Fibroblast of skin of right biceps (primary cell): ENCODE measurements at regions not wholly inside any gene's neighbourhood (a gene's known extent, or its start where the extent isn't known, plus 50 kb on each side); places are given as distances from the start of the nearest gene placed in this dataset.
A peak's percentile ranks its signal among the peaks of the same experiment; 100 is the strongest.
"Not testable (repeated sequence)": the region's sequence is repeated elsewhere in the genome, so short reads cannot be mapped to it uniquely, and the experiment has no call there.

Experiments used
- DNase-seq: peaks from one replicate; pipeline ENCODE4 v3.0.0-alpha.2; 2013

DNA sequence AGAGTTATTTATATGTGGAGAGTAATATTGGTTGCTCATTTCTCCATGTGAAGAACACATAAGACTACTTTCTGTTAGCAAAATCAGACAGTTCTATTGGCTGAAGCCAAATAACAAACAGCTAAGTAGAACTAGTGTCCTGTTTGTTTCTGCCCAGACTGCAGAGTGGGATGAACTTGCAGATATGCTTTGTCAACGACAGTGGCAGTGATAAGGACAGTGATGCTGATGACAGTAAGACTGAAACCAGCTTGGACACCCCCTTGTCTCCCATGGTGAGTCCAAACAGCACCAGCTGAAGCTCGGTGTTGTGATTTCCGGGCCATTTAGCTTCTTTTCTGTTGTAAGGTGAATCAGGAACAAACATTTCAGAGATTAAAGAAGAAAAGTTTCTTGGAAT, 102.6 kb upstream of the IL12A start:
- DNase-seq = no peak

DNA sequence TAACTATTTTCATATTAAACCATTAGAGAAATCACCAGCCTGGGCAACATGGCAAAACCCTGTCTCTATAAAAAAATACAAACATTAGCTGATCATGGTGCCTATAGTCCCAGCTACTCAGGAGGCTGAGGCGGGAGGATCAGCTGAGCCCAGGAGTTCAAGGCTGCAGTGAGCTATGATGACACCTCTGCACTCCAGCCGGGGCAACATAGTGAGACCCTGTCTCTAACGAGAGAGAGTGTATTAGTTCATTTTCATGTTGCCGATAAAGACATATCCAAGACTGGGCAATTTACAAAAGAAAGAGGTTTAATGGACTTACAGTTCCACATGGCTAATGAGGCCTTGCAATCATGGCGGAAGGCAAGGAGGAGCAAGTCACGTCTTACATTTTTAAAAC, 102.1 kb upstream of the IL12A start:
- not testable (repeated sequence) for DNase-seq

GRCh38 chr3:159887168-159887567, 101.5 kb upstream of the IL12A start:
- no peak for DNase-seq

- DNase-seq = peak; percentile 36
Measured at GRCh38 chr3:159887911-159888310, 100.7 kb upstream of the IL12A start.

DNA sequence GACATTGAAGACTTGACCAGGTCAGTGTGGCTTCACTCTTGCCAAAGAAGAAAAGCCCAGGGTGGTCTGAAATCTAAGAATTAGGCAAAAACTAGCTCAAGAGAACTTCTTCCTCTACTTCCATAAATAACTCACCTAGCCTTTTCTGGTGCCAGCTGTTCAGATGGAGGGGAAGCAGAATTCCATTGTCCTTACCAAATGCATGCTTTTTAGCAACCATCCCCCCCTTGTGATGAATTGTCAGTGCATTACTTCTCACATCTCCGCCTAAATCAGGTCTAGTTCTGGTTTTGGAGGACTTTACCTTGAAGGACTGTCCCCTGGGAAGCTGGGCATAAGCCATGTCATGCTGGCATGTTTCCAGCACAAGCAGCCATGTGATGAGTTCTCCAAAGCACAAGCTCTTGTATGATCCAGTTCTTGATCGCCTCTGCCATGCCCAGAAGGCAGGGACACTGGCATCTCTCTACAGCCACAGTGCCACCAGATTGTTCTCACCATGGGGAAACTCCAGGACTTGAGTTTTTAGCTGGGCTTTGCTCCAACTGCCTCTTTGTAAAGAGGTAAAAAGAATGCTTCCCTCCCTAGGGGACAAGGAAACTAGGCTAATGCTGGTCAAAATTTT, 96.4 kb upstream of the IL12A start:
- DNase-seq = peak; percentile 30

DNA sequence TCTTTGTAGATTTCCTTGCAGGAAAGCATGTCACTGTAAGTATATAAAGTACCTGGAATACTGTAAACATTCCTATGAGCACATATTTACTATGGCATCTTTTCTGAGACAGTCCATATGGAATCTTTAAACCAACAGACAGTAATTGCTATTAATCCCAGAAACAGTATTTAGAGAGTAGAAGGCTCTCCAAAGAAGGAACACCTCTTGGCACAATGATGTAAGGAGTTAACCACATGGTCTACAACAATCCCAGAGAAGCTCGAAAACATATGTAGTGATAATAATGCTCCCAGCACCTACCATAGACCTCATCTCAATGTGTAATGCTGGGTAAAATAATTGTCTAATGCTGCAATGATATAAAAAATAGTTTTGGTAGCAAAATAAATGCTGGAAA, 95.8 kb upstream of the IL12A start:
- DNase-seq = no peak

DNA sequence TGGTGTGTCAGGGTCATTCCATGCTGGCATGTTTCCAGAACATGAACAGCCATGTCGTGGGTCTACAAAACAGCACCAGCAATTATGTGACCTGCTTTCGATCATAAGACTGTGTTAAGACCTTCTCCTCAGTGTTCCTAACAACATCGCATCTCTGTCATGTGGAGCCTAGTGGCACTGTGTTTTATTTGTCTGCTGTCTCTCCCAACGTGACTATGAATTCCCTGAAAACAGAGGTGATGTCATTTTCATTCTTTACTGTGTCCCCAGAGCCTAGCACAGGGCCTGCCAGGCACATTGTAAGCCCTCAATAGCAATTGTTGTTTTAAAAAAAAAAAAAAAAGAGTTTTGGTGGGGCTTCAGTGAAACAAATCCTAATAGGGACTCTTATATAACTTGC, 94.2 kb upstream of the IL12A start:
- no peak for DNase-seq

- no peak for DNase-seq
Measured at GRCh38 chr3:159895430-159895829, 93.2 kb upstream of the IL12A start.

DNA sequence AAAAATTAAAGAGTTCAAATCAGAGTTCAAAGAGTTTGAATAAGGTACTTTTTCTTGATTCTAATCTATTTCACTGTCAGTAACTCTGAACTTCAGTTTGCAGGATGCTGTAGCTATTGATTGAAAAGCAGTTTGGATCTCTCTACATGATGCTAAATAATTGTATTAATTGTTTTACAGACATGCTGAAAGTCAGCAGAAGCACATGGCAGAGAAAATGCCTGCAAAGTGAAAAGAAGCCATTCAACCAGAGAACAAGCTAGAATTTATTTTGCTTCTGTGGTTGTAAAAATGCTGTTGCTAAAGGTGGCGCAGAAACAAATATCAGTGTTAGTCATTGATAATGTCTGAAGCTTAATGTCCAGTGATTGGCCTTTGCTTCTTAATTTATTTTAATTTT, 92.1 kb upstream of the IL12A start:
- no peak for DNase-seq

DNA sequence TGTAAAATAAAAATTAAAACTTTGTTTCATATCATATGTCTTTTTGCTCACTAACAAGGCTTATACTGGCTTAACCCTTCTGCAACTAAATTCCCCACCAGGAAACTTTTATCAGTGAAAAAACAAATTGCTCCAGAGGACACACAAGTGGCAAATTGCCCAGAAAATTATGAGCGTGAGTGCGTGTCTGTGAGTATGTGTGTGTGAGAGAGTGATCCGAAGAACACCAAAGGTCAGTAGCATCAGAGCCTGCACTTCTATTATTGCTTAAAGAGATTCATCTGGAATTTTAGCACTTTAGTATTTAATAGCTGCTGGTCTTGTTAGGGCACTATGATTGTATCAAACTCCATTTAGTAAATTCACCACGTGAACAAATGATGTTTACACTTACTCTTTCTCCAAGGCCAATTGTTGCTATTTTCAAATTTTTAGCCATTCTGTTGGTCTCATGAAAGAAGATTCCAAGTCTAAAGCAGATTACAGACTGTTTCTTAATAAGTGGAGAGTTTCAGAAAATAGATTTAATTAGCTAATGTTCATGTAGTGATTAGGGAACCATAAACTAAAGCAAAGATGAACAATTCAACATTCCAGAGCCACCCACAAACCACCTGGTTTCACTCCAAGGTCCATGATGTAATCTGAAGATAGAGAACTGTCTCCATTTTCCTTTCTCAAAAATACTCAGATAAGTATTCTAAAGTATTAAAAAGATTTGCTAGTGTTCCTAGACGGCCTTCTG, 91.1 kb upstream of the IL12A start:
- DNase-seq = peak; percentile 61

DNA sequence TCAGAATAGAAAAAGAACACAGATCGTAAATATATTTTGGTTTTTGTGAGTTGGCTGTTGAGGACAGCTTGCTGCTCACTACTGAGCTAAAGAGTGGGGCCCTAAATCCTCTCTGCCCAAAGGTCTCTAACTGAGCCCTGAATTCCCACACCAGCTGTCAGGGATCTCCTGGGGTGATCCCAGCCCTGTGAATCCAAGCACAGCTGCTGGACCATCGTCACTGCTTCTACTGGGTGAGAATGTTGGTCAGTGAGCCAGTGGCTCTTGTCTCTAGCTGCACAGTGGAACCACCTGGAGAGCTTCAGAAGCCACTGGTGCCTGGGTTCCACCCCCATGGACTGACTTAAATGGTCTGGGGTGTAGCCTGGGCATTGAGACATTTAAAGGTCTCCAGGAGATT, 90.5 kb upstream of the IL12A start:
- DNase-seq = no peak

- no peak for DNase-seq
Measured at GRCh38 chr3:159899166-159899565, 89.5 kb upstream of the IL12A start.

DNA sequence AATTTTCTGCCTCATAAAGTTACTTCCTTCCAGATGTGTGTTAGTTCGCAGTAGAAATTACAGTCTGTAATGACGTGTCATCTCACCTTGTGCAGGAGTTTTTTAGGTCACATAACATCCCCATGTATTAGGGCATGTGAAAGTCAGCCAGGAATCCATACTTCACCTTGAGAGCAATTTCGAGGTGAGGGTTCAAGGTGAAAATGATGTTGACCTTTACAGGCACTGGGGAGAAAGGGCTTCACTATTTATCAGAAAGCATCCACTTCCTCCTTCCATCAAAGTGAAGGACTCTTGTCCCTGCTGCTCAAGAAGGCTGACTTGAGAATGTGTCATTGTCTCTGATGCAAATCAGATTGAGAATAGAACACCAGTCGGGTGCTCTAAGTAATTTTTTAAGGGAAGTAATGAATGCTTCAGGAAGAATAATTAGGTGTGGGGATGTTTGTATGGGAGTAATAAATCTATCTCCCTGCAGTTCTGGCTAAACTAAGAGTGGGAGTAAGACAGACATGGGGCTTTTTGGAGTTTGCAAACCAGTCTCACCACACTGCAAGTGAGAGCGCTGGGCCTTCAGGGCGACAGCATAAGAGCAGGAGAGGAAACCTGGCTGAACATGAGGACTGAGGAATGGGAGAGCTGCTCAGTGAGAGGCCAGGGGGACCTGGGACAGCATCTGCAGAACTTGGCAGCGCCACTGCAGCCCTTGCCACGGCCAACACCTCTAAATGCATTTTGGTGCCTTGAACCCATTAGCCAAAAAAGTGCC, 85.9 kb upstream of the IL12A start:
- DNase-seq = no peak

GRCh38 chr3:159904455-159904854, 84.2 kb upstream of the IL12A start:
- no peak for DNase-seq

- no peak for DNase-seq
Measured at GRCh38 chr3:159904911-159905310, 83.7 kb upstream of the IL12A start.

- no peak for DNase-seq
Measured at GRCh38 chr3:159907828-159908227, 80.8 kb upstream of the IL12A start.

GRCh38 chr3:159910991-159911663, 77.5 kb upstream of the IL12A start:
- DNase-seq = no peak

DNA sequence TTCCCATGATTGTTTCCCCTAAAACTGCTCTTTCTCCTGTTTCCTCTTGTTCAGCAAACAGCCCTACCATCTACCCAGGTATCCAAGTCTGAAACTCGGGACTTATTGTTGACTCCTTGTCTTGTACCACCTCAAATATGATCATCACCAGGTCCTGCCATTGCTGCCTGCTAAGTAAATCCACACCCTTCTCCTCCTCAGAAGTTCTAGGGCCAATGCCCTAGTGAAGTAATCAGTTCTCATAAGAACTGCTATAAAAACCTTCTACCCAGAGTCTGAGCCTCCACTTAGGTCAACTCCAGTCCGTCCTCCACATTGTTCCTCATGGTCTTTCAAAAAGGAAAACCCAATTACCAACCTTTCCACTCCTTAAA, 77.0 kb upstream of the IL12A start:
- DNase-seq = no peak

DNA sequence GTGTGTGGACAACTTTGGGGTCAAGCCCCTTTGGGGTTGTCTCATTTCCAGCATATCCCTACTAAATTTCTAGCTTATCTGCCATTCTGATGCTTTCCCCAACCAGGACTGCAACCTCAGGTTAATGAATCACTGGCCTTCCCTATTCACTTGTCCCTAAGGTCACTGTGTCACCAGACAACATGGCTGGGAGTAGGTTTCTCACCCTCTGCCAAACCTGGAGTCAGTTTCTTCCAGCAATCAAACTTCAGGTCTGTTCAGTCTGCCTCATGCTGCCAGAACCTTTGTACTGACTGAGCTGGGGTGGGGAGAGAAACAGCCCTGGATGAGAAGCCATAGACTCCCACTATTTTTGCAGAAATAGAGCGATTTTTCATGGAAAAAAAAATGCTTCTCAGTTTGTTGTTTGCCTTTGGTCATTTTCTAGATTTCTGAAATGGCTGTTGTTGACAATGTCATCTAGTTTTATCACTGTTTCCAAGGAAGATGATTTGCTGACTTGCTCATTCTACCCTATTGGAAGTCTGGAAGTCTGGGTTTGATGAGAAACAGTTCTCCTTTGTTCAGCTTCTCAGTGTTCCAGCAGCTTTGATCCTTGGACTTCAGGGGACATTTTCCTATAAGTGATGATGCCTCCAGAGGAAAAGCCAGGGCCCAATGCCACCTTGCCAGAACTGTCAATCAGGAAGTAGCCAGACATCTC, 74.8 kb upstream of the IL12A start:
- no peak for DNase-seq

DNA sequence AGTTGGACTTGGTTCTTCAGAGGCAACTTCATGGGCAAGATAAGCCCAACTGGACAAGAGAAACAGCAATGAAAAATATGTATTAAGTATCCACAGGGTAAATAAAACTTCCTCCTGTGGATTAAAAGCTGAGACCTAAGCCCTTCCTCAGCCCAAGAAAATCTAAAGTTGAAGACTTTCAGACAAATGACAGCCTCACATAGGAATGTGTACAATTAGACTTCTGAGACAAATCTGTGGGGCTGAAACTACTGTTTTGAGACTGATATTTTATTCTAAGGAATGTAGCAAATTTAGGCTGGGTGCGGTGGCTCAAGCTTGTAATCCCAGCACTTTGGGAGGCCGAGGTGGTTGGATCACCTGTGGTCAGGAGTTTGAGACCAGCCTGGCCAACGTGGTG, 74.2 kb upstream of the IL12A start:
- peak; percentile 66 for DNase-seq

GRCh38 chr3:159916052-159916451, 72.6 kb upstream of the IL12A start:
- no peak for DNase-seq

DNA sequence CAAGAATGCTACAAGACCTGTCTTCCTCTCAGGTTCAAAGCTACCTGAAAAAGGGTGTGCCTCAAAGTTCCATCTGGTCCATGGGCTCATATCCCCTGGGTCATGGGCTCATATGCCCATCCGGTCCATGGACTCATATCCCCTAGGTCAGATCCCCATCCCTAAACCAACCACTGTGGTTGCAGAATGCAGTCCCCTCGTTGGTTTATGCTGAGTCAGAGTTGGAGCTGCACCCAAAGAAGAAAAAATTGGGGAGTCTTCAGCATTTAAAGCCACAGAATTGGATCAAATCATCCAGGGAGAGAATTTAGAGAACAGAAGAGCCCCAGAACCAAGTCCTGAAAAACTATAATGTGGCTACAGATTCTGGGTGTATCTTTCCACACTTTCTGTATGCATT, 71.5 kb upstream of the IL12A start:
- no peak for DNase-seq

- DNase-seq = peak; percentile 82
Measured at GRCh38 chr3:159919873-159920272, 68.8 kb upstream of the IL12A start.
